AG04450 (cell line): ENCODE measurements at regions not wholly inside any gene's neighbourhood (a gene's known extent, or its start where the extent isn't known, plus 50 kb on each side); places are given as distances from the start of the nearest gene placed in this dataset.
"Not testable (repeated sequence)": the region's sequence is repeated elsewhere in the genome, so short reads cannot be mapped to it uniquely, and the experiment has no call there.

Source experiments
- CTCF ChIA-PET: fragments of 300-600, 350-600 bp; formaldehyde crosslinking; extraction: SDS; loops from one replicate; lab custom pipeline; 2022; ENCODE audit warnings: antibody characterized with exemption, inconsistent platforms; lab: Charles Lee
- POLR2A ChIA-PET: fragments of 350-600 bp; formaldehyde crosslinking; extraction: SDS; loops from one replicate; lab custom pipeline; 2021; ENCODE audit warnings: antibody characterized with exemption, inconsistent platforms; lab: Yijun Ruan, JAX
- DNase-seq: peaks from one replicate; pipeline ENCODE4 v3.0.0-alpha.2; 2011; ENCODE audit warnings: low read depth, low spot score
- H3K27ac ChIP-seq: one replicate; pipeline ENCODE4 v1.5.1; 2012; ENCODE audit warnings: low read depth, low read length, control low read depth
- H3K27me3 ChIP-seq: one replicate; pipeline ENCODE4 v1.6.0; 2012; ENCODE audit warnings: low read length; ENCODE audit not compliant: control insufficient read depth, insufficient read depth
- H3K4me3 ChIP-seq: 2 replicates; pipeline ENCODE4 v1.5.1; 2011; ENCODE audit warnings: mild to moderate bottlenecking, low read depth, low read length, control low read depth
- H3K9me3 ChIP-seq: 2 replicates; pipeline ENCODE4 v1.5.1; 2012; ENCODE audit warnings: low read length; ENCODE audit not compliant: control insufficient read depth, insufficient read depth
- TF ChIP-seq, protein P1 (sequence below): IDR thresholded peaks from 2 replicates; pipeline ENCODE4 v1.5.1; 2011; ENCODE audit warnings: low read depth, low read length, control low read depth, inconsistent platforms

DNA sequence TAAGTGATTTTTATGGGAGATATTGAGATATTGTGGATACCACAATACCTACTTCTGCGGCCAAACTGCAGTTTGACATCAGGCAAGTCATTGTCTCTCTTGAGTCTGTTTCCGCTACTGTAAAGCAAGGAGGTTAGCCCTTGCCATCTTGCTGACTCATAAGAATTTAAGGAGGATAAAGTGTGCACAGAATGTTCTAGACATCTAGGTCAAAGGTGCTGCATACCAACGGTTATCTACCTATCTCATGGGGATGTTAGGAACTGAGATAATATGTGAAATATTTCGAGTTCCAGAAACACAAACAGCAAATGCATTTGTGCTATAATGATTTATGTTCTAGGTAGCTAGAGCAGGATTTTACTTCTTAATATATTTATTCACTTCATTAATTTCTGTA lies 211.5 kb upstream of the NR3C2 start:
- Histone ChIP-seq H3K9me3 (peaks cover 4% of the 10 kb centered on the region; the same call in 1 of the 2 replicates), H3K27ac (no peak overlapping the region), H3K27me3 (no peaks in the 10 kb centered on the region), H3K4me3 (no peak overlapping the region)
- TF ChIP-seq, protein P1, sequence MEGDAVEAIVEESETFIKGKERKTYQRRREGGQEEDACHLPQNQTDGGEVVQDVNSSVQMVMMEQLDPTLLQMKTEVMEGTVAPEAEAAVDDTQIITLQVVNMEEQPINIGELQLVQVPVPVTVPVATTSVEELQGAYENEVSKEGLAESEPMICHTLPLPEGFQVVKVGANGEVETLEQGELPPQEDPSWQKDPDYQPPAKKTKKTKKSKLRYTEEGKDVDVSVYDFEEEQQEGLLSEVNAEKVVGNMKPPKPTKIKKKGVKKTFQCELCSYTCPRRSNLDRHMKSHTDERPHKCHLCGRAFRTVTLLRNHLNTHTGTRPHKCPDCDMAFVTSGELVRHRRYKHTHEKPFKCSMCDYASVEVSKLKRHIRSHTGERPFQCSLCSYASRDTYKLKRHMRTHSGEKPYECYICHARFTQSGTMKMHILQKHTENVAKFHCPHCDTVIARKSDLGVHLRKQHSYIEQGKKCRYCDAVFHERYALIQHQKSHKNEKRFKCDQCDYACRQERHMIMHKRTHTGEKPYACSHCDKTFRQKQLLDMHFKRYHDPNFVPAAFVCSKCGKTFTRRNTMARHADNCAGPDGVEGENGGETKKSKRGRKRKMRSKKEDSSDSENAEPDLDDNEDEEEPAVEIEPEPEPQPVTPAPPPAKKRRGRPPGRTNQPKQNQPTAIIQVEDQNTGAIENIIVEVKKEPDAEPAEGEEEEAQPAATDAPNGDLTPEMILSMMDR, result no peak
- ChIA-PET CTCF (no interaction called here), POLR2A (no interaction called here)
- no peak for DNase-seq

DNA sequence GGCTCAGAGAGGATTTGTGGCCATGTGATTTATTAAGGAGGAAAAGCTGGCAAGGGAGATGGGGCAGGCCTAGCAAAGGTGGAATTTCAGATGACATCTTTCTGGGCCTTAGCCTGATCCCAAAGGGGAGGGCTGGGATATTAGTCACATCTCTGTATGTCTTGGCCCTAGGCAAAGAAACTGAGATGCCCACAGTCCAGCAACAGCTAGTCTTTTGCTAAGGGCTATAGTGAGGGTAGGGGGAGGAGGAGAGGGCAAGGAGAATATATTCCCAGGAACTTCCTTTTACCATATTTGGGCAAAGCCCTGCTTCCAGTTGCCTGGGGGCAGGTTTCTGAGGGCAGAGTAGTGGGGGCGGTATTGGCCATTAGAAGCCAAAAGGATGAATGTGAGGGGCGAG lies 209.8 kb upstream of the NR3C2 start:
- Histone ChIP-seq H3K27me3 (no peaks in the 10 kb centered on the region), H3K4me3 (no peak overlapping the region), H3K9me3 (peaks cover 4% of the 10 kb centered on the region; the same call in 1 of the 2 replicates), H3K27ac (no peak overlapping the region)
- ChIA-PET POLR2A (no interaction called here), CTCF (no interaction called here)
- TF ChIP-seq, protein P1, result no peak
- DNase-seq, result no peak

DNA sequence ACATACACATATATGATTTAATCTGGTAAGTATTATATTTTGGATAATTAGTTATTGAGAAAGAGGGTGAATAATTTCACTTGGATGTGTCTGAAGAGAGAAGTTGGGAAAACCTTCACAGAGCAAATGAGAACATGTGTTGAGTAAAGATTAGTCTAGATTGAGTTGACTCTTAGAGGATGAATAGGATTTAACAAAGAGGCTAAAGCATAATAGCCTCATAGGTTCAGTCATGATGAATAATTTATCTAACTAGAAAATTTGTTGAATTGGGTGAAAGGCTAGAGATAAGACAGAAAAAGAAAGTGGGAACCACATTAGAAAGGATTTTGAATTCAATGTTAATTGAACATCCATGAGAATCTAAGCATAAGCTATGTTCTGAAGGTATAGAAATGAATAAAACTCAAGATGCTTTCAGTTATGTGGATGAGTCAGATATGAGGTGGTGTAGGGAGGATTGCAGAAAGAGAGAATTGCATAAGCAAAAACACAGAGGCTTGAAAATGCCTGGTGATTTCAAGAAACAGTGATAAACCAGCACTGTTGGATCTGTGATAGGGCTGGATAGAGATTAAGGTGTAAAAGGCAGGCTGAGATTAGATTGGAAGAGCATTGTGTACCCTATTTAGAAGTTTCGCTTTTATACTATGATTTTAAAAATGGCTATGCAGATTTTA lies 207.6 kb upstream of the NR3C2 start:
- no peaks in the 10 kb centered on the region for H3K27me3 ChIP-seq
- no peak overlapping the region for H3K4me3 ChIP-seq
- DNase-seq, result no peak
- no peak overlapping the region for H3K27ac ChIP-seq
- H3K9me3 ChIP-seq, result peaks cover 4% of the 10 kb centered on the region; the same call in 1 of the 2 replicates
- ChIA-PET CTCF (no interaction called here), POLR2A (no interaction called here)
- TF ChIP-seq, protein P1, result no peak

DNA sequence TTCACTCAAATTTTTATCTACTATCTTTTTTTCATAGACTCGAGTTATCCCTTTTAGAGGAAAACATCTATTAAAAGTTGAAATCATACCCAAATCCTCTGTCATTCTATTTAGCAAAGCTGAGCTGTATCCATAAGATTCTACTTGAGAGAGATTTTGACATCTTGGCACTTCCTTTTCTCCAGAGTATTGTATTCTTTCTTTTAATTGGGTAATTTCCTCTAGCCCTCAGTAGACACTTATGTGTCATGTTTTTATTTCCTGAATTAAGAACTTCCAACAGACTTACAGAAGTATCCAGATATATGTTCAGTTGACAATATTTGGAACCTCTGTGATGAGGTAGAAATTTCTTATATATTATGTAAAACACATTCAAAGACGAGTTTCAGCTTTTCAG lies 201.6 kb upstream of the NR3C2 start:
- TF ChIP-seq, protein P1, result no peak
- Histone ChIP-seq H3K4me3 (no peak overlapping the region), H3K9me3 (no peaks in the 10 kb centered on the region), H3K27ac (no peak overlapping the region), H3K27me3 (no peaks in the 10 kb centered on the region)
- ChIA-PET CTCF (no interaction called here), POLR2A (no interaction called here)
- DNase-seq, result no peak

DNA sequence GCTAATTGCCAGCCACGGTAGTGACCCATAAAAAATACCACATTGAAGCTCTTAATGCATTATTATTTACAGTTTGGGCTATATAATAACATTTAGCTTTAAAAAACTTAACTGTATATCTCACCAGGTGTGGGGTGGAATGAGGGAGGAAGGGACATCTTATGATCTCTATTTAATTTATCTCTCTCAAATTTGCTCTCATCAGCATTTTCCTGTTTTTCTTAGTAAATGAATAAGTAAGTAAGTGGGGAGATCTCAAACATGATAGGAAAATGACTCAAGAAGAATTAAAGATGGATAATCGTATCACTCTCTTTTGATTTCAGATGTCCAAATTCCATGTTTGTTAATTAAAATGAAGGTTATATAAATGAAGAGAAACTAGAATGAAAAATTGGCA lies 200.7 kb upstream of the NR3C2 start:
- Histone ChIP-seq H3K27ac (no peak overlapping the region), H3K9me3 (no peaks in the 10 kb centered on the region), H3K27me3 (no peaks in the 10 kb centered on the region), H3K4me3 (no peak overlapping the region)
- TF ChIP-seq, protein P1, result no peak
- CTCF ChIA-PET, result no interaction called here
- DNase-seq, result no peak
- POLR2A ChIA-PET, result no interaction called here

DNA sequence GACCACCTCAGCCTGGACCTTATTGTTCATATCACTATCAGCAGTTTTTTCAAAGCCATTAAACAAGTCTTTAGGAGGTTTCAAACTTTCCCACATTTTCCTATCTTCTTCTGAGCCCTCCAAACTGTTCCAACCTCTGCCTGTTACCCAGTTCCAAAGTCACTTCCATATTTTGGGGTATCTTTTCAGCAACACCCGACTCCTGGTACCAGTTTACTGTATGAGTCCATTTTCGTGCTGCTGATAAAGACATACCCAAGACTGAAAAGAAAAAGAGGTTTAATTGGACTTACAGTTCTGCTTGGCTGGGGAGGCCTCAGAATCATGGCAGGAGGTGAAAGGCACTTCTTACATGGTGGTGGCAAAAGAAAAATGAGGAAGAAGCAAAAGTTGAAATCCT lies 195.9 kb upstream of the NR3C2 start:
- H3K9me3 ChIP-seq, H3K4me3 ChIP-seq, DNase-seq, CTCF ChIA-PET, H3K27ac ChIP-seq, H3K27me3 ChIP-seq, POLR2A ChIA-PET: not testable (repeated sequence)

DNA sequence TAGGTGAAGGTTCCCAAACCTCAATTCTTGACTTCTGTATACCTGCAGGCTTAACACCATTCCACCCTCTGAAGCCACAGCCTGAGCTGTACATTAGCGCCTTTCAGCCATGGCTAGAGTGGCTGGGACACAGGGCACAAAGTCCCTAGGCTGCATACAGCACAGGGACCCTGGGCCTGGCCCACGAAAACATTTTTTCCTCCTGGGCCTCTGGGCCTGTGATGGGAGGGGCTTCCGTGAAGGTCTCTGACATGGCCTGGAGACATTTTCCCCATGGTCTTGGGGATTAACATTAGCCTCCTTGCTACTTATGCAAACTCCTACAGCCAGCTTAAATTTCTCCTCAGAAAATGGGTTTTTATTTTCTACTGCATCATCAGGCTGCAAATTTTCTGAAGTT lies 195.2 kb upstream of the NR3C2 start:
- DNase-seq, CTCF ChIA-PET, H3K9me3 ChIP-seq, H3K27me3 ChIP-seq, H3K27ac ChIP-seq, POLR2A ChIA-PET, H3K4me3 ChIP-seq: not testable (repeated sequence)
